Stimulated activated CD4-positive, alpha-beta T cell treated with anti-CD3 and anti-CD28 coated beads, Interleukin-15, amount 100 ng/mL, for 24 hours (primary cell): ENCODE measurements at regions not wholly inside any gene's neighbourhood (a gene's known extent, or its start where the extent isn't known, plus 50 kb on each side); places are given as distances from the start of the nearest gene placed in this dataset.
"Not testable (repeated sequence)": the region's sequence is repeated elsewhere in the genome, so short reads cannot be mapped to it uniquely, and the experiment has no call there.

ENCODE experiments used
- DNase-seq: peaks from one replicate; pipeline ENCODE4 v3.0.0-alpha.2; 2020

DNA sequence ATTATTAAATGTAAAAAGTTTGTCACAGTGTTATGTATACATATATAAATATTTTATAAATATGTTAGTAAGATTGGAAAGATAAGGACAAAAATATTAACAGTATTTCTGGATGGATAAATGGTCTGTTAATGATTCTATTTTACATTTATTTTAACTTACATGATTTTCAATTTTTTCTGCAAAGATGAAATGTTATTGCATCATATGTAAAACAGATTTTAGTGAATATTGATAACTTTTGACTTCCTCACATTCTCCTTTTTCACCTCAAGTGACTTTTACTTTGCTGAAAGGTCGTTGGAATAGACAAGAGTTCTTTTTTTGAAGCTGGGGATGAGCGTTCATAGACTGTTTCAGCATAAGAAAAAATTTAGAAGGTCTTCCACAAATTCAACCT, 1554.7 kb upstream of the TENM4 start:
- DNase-seq: no peak

DNA sequence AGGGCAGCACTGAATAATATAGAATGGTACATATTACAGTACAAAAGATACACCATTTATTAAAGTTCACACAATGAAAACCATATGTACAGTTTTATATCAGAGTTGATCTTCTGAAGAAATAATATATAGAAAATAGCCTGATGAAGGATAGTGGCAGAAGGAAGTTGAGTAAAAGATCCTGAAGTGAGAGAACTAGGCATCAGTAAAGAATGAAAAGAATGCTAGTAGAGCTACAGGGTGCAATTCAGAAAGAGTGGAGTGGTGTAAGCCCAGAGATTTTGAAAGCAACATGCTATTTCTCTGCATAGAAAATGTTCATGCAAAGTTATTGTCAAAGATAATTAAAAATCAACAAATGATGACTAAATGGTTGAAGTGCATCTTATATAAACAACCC, 1552.7 kb upstream of the TENM4 start:
- no peak for DNase-seq

DNA sequence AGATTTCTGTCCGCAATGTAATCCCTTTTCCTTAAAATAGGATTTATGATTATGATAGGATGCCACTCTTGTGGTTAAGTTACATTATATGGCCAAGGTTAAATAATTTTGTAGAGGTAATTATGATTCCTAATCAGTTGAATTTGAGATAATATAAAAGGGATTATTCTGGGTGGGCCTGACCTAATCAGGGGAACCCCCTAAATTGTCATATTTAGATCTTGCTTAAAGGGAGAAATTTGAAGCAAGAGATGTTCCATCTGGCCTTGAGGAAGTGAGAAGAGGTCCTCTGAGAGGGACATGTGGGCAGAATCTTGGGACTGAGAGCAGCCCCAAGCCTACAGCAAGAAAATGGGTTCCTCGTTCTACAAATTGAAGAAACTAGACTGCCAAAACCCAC, 1550.1 kb upstream of the TENM4 start:
- no peak for DNase-seq

DNA sequence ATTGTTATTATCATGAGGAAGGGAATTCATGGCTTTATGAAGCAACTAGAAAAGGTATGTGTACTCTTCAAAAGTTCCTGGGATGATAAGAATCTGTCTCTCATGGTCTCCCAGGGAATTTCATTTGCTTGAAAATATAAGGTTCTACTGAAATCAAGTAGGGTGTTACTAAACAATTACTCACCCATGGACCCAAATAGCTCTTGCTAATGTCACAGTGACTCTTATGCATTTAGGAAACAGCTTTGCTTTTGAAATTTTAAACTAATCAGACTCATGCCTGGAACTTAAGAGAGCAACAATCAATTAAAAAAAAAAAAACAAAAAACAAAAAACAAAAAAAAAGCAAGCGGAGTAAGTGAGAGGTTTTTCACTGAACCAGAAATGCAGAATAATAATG, 1546.3 kb upstream of the TENM4 start:
- no peak for DNase-seq

DNA sequence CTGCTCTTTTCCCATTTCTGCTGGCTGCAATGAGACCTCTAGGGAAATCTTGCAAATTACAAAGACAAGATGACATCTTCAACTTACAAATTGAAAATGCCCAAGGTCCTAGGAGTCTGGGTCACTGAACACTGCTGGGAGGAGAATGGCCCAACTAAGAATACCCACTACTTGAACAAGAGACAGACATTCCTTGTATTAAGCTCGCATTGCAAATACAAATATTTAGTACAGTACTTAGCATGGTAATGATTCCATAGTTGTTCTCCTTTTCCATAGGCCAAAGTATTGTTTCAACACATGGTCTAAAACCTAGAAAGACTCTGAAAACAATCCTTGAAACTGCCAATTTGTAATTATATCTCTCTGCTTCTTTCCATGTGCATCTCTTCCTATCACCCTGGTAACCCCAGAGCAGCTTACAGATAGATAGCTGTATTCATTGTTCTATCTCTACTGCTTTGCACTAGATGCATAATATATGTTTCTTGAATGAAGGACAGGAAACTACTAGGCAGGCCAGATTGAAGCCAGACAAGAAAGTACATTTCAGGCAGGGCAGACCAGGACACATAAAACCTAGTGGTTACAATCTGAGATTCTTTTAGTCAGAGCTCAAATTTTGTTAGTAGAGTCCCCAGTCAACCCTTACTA, 1545.7 kb upstream of the TENM4 start:
- DNase-seq: no peak

DNA sequence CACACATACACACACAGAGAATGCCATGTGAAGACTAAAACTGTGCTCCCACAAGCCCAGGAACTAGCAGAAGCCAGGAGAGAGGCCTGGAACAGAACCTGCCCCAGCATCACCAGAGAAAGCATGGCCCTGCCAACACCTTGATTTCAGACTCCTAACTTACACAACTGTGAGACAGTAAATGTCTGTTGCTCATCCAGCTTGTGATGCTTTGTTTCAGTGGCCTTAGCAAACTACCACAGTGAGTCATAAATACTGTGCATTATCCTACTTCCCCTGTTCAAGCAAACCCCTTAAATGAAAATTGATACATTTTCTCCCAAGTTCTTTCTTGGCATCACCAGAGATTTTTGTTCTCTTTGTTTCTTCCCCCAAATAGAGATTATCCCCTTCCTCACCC, 1539.4 kb upstream of the TENM4 start:
- no peak for DNase-seq

DNA sequence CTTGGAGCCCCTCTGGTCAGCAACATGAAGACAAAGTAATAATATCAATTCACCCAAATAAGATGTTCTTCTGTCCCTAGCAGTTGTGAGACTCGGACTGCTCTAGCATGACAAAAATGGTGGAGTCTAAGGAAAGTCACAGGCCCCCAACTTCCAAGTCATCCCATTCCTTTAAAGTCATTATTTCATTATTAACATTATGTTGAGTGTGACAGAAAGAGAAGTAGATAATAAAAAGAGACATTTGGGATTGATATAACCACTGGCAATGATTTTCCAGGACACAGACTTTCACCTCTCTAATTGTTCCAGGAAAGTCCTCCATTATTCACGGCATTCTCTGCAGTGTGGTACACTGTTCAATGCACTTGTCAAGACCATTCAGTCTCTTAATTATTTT, 1533.0 kb upstream of the TENM4 start:
- DNase-seq: no peak

DNA sequence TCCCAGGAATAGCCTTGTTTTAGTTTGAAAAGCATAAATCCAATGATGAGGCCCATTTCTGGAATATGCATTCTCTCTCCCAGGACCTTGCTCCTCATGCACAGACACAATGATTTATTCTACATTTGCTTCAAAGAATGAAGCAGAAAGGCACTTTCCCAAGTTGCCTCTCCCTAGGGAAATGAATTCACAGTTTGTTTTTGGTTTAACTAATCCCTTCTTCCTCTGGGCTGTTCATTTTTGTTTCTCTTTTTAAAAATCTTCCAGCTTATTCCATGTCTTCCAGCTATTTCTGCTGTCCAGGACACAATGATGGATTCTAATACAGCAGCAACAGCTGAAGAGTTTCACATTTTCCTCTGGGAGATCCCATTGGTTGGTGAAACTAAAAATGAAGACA, 1529.2 kb upstream of the TENM4 start:
- DNase-seq: no peak

DNA sequence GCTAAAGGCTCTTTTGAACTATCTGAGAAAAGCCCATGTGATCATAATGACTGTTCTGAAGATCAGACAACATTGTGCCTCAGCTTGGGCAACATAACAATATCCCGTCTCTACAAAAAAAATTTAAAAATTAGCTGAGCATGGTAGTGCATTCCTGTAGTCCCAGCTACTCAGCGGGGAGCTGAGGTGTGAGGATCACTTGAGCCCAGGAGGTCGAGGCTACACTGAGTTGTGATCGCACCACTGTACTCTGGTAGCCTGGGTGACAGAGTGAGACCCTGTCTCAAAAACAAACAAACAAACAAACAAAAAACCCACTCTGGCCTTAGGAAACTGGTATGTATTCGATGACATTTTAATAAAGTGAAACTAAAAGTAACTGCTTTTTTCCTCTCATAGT, 1526.8 kb upstream of the TENM4 start:
- no peak for DNase-seq

DNA sequence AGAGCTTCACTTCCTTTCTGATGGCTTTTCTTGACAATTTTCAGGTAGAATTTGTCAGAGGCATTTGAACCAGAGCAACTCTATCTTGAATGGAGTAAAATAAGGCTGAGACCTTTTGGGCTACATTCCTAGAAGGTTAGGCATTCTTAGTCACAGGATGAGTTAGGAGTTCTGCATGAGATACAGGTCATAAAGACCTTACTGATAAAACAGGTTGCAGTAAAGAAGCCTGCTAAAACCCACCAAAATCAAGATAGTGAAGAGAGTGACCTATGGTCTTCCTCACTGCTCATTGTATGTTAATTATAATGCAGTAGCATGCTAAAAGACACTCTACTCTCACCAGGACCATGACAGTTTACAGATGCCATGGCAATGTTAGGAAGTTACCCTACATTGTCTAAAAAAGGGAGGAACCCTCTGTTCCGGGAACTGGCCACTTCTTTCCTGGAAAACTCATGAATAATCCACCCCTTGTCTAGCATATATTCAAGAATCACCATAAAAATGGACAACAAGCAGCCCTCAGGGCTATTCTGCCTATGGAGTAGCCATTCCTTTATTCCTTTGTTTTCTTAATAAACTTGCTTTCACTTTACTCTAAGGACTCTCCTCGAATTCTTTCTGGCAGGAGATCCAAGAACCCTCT, 1519.7 kb upstream of the TENM4 start:
- DNase-seq: no peak

DNA sequence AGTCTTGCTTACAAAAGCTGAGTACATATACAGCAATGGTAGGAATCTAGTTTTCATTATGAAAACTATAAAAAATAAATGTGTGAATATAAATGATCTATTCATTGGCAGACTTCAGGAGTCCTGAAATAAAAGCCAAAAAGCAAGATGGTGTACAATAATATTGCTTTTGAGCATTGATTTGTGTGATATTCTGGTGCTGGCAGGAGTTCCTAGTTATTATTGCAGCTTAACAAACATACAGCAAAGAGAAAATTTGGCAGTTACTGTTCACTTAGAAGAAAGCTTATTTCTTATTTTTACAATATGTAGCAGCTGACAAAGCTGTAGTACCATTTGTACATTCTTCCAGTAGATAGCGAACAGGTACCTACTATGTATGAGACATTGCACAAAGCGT, 1518.9 kb upstream of the TENM4 start:
- no peak for DNase-seq

DNA sequence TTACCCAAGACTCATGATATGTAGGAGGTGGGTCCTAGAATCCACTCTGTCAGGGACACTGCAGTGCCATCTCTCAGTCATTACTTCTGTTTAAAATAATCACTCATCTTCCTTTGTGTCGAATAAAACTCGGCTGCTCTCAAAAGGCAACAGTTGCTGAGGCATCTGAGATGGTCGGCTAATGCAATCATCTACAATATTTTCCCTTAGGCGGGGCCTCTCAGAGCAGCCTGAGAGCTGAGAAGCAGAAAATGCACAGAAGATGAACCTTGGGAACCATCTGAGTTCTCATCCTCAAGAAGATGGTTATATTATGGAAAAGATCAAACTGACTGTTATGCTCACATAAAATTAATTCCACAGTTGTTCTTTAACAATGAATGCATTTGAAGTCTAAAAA, 1518.2 kb upstream of the TENM4 start:
- no peak for DNase-seq

DNA sequence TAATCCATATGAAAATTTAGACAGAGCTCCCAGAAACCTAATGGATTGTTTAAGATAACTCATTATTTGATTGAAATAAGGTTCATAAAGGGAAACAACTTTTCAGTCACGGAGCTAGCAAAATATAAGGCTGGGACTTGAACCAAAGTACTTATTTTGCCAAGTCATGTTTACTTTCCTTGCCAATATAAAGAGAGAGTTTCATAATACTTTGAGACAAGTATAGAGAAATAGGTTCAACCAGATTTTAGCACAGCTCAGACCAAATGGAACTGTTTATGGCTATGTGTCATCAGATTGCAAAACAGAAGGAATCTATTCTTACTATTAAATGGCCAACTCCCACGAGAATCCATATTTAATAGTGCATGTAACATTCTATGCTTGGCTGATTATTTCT, 1517.5 kb upstream of the TENM4 start:
- DNase-seq: no peak

DNA sequence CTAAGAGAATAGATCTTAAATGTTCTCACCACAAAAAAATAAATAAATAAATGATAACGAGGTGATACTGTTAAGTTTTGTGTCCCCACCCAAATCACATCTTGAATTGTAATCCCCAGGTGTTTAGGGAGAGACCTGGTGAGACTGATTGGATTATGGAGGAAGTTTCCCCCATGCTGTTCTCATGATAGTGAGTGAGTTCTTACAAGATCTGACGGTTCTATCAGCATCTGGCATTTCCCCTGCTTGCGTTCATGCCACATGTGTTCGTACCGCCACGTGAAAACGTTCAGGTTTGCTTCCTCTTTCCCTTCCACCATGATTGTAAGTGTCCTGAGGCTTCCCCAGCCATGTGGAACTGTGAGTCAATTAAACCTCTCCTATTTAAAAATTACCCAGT, 1514.8 kb upstream of the TENM4 start:
- DNase-seq: no peak

DNA sequence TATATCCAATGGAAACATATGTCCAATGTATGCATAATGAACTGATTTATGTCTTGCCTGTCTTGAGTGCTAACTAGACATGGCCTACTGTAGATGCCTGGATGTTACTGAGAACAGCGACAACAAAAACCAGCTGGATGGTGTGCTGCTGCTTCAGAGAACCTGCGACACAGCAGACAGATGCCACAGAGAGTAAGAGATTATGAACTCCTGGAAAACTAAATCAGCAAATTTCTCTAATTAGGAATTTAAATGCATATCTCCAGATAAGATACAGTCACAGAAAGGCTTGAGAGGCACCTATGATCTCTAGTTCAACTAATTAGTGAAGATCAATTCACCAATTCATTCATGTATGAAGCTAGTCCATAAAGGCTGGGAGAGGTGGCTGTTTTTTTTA, 1508.0 kb upstream of the TENM4 start:
- no peak for DNase-seq

DNA sequence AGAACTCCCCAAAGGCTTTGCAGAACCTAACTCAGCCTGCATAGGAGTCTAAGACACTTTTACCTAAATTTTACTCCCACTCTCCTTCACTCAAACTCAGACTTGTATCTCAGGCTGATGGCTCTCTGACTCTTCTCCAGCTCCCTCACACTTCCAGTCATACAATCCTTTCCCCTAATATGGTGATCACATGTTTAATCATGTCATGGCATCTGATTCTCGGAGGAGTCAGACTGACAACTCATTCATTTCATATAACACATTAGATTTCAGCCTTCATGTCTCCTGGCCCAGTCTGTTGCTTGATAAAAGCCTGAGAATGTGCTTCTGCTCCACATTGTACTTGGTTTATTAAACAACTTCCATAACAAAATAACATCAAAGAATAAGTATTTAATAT, 1503.9 kb upstream of the TENM4 start:
- DNase-seq: no peak

DNA sequence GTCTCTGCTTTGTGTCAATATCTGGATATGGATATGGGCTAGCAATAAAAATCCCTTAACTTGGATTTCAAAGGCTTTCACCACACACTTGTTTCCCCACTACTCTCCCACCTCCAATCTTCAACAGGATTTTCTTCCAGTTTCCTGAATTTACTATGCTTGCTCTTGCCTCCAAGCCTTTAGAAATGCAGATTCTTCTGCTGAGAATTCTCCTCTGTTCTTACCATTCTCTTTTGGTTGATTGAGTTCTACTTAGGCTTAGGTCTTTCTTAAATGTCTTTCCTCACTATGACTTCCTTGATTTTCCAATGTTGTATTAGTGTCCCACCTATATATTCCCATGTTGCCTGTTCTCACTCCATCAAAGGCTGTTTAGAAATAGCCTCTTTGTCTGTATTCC, 1502.4 kb upstream of the TENM4 start:
- no peak for DNase-seq

DNA sequence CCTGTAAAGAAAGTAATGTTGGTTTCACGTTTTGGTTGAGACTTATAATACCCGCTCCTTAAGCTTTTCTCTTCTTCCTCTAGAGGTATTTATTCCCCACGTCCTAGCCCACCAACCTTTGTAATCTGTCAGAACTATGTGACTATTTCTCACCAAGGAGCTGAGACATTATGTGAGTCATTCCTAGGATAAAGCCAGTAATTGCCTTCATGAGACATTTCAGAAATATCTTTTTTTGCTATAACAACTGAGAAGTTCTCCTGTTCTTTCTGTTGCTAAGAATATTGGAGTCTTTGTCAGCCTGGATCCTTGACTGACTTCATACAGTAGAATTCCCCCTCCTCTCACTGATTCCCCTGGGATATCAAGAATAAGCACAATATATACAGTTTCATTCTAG, 1497.0 kb upstream of the TENM4 start:
- DNase-seq: no peak

DNA sequence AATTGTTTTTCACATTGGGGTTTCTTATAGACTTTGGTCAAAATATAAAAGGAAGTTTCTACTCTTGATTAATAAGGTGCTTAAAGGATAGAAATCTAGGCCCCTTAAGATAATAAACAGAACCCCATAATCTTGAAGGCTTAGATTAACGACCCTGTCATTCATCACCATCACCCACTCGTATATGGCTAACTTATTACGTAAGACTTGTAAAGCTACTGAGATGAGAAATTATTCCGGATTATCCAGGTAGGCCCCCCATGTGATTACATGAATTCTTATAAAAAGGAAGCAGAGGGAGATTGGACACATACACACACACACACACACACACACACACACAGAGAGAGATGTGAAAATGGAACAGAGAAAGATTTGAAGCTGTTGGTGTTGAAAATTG, 1489.2 kb upstream of the TENM4 start:
- no peak for DNase-seq

DNA sequence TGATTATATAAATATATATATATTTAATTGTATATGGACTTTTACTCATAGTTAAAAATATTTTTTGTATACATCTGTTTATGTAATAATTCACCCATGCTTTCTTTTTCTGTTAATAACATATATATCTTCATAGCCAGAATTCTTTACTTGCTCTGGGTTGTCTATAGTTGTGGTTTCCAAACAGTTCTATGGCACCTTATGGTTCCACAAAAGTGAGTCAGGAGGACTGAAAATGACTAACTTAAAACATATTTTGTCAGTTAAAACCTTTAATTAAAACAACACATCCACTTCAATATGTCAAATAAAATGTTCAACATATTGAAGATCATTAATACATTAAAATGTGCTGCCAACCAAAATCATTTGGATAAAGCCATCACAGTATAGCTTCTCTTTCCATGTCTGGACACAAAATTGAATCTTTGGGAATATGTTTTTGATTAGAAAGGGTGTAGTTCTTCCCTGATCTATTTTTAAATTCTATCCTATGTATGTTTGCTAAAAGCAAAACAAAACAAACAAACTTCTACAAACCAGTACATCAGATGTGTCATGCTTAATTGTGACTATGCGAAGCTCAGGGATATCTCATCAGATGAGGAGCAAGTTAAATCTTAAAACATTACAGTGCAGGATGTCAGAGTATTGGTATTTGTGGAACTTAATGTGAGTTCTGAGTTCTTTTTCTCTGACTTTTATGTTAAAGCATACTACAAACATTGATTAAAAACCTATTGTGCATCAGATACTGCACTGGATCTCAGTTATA, 1488.4 kb upstream of the TENM4 start:
- DNase-seq: no peak

DNA sequence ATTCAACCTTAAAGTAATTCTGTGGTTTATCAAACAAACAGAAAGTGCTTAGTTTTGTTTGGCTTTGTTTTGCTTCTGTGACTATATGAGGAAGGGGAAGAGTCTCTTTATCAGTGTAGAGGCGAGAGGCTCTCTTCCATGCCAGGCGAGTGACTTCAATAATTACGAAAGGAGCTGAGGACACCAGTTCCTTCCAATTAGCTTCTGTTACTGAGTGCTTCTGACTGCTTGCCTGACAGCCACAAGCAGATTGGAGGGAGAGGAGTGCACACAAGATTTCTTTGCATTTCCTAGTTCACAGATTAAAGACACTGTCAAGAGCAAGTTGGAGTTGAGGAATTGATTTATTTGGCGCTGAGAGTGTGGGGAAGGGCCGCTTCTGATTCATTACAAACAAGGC, 1484.5 kb upstream of the TENM4 start:
- no peak for DNase-seq

DNA sequence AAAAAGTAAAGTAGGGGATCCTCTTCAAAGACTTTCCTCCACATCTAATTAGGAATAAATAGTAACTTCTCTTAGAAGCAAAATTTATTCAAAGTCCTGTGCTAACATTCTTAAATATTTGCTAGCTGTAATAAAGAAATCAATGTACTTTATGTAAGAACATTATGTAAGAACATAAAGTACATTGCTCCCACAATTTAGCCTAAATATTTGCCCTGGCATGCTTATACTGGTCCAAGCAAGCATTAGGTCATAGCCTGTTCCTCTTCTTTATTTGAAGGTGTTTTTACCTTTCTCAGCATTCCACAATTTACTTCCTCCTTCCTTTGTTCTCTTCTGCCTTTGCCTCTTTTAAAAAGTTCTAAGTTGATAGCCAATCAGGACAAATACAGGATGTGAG, 1480.5 kb upstream of the TENM4 start:
- not testable (repeated sequence) for DNase-seq

DNA sequence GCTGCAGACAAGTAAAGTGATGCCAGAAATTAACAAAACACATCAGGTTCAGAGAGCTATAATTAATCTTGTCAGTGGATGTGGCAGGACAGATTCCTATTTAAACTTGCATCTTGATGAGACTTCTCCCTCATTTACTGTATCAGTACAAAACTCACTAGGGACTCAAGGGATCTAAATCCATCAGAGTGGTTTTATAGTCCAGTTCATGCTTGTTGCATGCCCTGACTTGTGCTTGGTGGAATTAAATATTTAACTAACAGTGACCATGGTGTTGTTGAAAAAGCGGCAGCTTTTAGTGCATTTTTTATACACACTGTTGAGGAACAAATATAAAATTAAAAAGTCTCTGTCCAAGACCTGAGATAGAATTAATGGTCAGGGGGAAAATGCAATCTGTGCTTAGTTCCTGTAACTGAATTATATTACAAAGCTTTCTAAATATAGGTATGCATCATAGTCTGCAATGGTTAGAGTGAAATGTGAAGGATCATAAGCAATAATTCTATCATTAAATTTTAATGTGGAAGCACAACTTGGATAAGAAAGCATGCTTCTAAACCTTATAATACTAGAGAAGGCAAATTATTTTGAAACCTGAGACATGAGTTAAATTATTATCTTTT, 1475.5 kb upstream of the TENM4 start:
- DNase-seq: no peak

DNA sequence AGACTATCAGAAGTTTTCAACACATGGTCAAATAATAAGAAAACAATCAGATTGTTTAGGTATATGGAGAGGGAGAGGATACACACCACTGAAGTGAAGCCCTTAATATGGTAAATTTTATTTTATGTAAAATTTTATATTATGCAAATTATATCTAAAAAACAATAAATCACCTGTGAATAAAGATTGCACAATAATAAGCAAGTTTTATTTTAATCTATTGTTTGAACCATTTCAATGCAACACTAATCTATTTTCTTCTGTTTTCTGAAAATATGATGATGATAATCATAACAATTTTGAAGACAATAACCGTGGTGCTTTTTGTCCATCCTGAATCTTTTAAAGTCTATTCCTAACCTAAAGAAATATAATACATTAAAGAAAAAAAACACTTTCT, 1473.5 kb upstream of the TENM4 start:
- DNase-seq: no peak
